ENCODE measurements at regions not wholly inside any gene's neighbourhood (a gene's known extent, or its start where the extent isn't known, plus 50 kb on each side); places are given as distances from the start of the nearest gene placed in this dataset.

DNA sequence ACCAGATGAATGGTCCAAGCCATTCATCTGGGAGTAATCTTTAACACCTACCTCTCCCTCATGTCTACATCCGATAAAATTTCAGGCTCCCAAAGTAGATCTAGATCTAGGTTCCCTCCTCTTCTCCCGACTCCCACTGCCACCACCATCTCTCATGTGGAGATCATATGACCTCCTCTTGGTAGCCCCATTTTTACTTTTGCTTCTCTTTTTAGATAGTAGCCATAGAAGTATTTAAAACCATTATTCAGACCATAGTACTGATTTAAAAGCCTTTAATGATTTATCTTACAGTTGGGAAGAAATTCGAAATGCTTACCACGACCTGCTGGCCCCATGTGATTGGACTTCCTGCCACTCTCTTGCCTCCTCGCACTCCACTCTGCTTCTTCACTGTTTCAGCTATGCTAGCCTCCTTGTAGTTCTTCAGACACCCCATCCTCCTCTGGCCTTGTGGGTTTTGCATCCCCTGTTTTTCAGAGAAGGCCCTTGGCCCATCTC, 98.5 kb downstream of the RASSF10 start:
- TF ChIP-seq, protein P1, sequence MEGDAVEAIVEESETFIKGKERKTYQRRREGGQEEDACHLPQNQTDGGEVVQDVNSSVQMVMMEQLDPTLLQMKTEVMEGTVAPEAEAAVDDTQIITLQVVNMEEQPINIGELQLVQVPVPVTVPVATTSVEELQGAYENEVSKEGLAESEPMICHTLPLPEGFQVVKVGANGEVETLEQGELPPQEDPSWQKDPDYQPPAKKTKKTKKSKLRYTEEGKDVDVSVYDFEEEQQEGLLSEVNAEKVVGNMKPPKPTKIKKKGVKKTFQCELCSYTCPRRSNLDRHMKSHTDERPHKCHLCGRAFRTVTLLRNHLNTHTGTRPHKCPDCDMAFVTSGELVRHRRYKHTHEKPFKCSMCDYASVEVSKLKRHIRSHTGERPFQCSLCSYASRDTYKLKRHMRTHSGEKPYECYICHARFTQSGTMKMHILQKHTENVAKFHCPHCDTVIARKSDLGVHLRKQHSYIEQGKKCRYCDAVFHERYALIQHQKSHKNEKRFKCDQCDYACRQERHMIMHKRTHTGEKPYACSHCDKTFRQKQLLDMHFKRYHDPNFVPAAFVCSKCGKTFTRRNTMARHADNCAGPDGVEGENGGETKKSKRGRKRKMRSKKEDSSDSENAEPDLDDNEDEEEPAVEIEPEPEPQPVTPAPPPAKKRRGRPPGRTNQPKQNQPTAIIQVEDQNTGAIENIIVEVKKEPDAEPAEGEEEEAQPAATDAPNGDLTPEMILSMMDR (conservative IDR thresholded peaks at IDR 0.05; ENCODE audit: low read depth, low read length), result no peak
- no peak for TF ChIP-seq EZH2phosphoT487 (IDR thresholded peaks at IDR 0.05; ENCODE audit: borderline replicate concordance, low read length)
- no peak for TF ChIP-seq EZH2 (IDR thresholded peaks at IDR 0.05; ENCODE audit: low read length, unreplicated experiment)

Data from PC-3 (cell line).